ENCODE measurements at regions not wholly inside any gene's neighbourhood (a gene's known extent, or its start where the extent isn't known, plus 50 kb on each side); places are given as distances from the start of the nearest gene placed in this dataset.
"Not testable (repeated sequence)": the region's sequence is repeated elsewhere in the genome, so short reads cannot be mapped to it uniquely, and the experiment has no call there.

DNA sequence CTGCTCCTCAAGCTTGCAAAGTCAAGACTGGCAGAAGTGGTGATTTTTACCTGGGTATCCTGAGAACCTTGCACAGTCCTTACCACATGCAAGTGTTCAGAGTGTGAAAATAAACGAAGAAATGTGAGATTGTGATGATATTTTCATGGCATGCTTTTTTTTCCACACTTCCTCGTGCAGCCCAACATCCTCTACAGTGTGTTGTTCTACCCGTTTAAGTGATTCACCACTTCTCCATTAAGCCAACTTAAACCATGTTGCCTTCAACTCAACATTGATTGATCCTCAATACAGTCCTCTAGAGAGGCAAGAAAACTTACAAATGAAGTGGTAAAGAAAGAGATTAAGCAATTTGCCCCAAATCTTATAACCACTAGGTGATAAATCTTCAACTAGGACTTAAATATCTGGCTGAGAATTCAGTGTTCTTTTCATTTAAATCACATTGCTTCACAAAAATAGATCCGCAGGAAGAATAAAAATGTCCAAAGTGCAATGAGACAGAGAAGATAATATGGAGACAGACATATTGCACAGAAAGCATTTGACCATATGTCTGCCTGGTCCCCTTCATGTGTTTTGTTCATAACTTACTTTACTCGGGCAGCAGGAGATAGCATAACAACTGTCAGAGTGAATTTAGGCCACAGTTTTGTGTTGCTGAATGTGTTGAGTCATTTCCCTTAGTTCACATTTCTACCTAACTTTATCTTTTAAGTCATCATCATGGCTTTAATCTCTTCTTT is 75.8 kb upstream of the PARP8 start:
- H2AFZ ChIP-seq (ENCODE audit: low read depth, low read length); dilution Hi-C loops (cut with MboI; ENCODE audit: extremely low pct_ligation_motif_present, low sequenced_read_pairs); CTCF ChIA-PET; POLR2A ChIA-PET; H3K27ac ChIP-seq (ENCODE audit: insufficient read depth, low read depth, low read length); H3K27me3 ChIP-seq (ENCODE audit: control insufficient read depth in 2 of 2, insufficient read depth in 2 of 2, low read length in 2 of 2); FAIRE-seq; DNase-seq (ENCODE audit: low read depth, low spot score); BruUV-seq (replicated peaks); intact Hi-C loops (cut with micrococcal nuclease); H3K36me3 ChIP-seq (ENCODE audit: control insufficient read depth in 2 of 2, extremely low read depth in 1 of 2, insufficient read depth in 2 of 2, low read length in 2 of 2); H3K4me1 ChIP-seq (ENCODE audit: control insufficient read depth, extremely low read depth, insufficient read depth, low read length); H3K9me1 ChIP-seq (replicated peaks; ENCODE audit: control insufficient read depth, extremely low read depth, insufficient read depth, low read length); H3K9ac ChIP-seq (replicated peaks; ENCODE audit: extremely low read depth, insufficient read depth, low read length); H3K9me3 ChIP-seq (replicated peaks; ENCODE audit: control insufficient read depth, insufficient read depth, low read length); H4K20me1 ChIP-seq (replicated peaks; ENCODE audit: control insufficient read depth, extremely low read depth, insufficient read depth, low read length); H3K4me3 ChIP-seq (replicated peaks in 1 of 3; ENCODE audit: insufficient read depth in 1 of 3, low read depth in 1 of 3, low read length in 3 of 3); H3K79me2 ChIP-seq (ENCODE audit: control insufficient read depth, insufficient read depth, low read length); H3K4me2 ChIP-seq (ENCODE audit: insufficient read depth, low read length): not testable (repeated sequence)

- FAIRE-seq; POLR2A ChIA-PET; H3K27ac ChIP-seq (ENCODE audit: insufficient read depth, low read depth, low read length); intact Hi-C loops (cut with micrococcal nuclease); H3K9ac ChIP-seq (replicated peaks; ENCODE audit: extremely low read depth, insufficient read depth, low read length); H3K9me3 ChIP-seq (replicated peaks; ENCODE audit: control insufficient read depth, insufficient read depth, low read length); H3K36me3 ChIP-seq (ENCODE audit: control insufficient read depth in 2 of 2, extremely low read depth in 1 of 2, insufficient read depth in 2 of 2, low read length in 2 of 2); H3K9me1 ChIP-seq (replicated peaks; ENCODE audit: control insufficient read depth, extremely low read depth, insufficient read depth, low read length); H3K27me3 ChIP-seq (ENCODE audit: control insufficient read depth in 2 of 2, insufficient read depth in 2 of 2, low read length in 2 of 2); H3K4me1 ChIP-seq (ENCODE audit: control insufficient read depth, extremely low read depth, insufficient read depth, low read length); DNase-seq (ENCODE audit: low read depth, low spot score); H3K79me2 ChIP-seq (ENCODE audit: control insufficient read depth, insufficient read depth, low read length); CTCF ChIA-PET; H2AFZ ChIP-seq (ENCODE audit: low read depth, low read length); dilution Hi-C loops (cut with MboI; ENCODE audit: extremely low pct_ligation_motif_present, low sequenced_read_pairs); H3K4me2 ChIP-seq (ENCODE audit: insufficient read depth, low read length); BruUV-seq (replicated peaks); H4K20me1 ChIP-seq (replicated peaks; ENCODE audit: control insufficient read depth, extremely low read depth, insufficient read depth, low read length); H3K4me3 ChIP-seq (replicated peaks in 1 of 3; ENCODE audit: insufficient read depth in 1 of 3, low read depth in 1 of 3, low read length in 3 of 3): not testable (repeated sequence)
Measured at GRCh38 chr5:50591338-50591737, 75.1 kb upstream of the PARP8 start.

DNA sequence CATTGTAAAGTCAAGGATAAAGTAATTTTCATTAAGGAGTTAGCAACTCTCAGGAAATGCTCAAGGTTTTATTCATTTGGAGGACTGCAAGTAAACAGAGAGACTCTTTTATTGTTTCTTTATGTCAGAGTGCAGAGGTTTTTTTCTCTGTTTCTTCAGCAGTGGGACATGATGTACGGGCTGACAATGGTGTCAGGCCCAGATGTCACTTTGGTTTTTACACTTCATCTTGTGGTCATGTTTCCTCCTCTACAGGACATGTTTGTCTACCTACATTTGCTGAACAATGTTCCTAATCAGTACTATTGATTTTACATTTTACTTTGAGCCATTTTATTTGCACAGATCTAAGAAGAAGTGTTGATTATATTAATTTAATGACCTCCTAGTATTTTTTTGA is 72.8 kb upstream of the PARP8 start:
- Histone ChIP-seq H3K79me2 (ENCODE audit: control insufficient read depth, insufficient read depth, low read length) (no peaks in the 10 kb centered on the region), H4K20me1 (replicated peaks; ENCODE audit: control insufficient read depth, extremely low read depth, insufficient read depth, low read length) (no peaks in the 10 kb centered on the region), H3K9me3 (replicated peaks; ENCODE audit: control insufficient read depth, insufficient read depth, low read length) (no peaks in the 10 kb centered on the region), H3K9ac (replicated peaks; ENCODE audit: extremely low read depth, insufficient read depth, low read length) (no peak overlapping the region), H2AFZ (ENCODE audit: low read depth, low read length) (no peak overlapping the region), H3K4me1 (ENCODE audit: control insufficient read depth, extremely low read depth, insufficient read depth, low read length) (no peaks in the 10 kb centered on the region), H3K27me3 (ENCODE audit: control insufficient read depth in 2 of 2, insufficient read depth in 2 of 2, low read length in 2 of 2) (no peaks in the 10 kb centered on the region), H3K36me3 (ENCODE audit: control insufficient read depth in 2 of 2, extremely low read depth in 1 of 2, insufficient read depth in 2 of 2, low read length in 2 of 2) (no peaks in the 10 kb centered on the region), H3K27ac (ENCODE audit: insufficient read depth, low read depth, low read length) (no peak overlapping the region), H3K4me3 (replicated peaks in 1 of 3; ENCODE audit: insufficient read depth in 1 of 3, low read depth in 1 of 3, low read length in 3 of 3) (no peak overlapping the region), H3K9me1 (replicated peaks; ENCODE audit: control insufficient read depth, extremely low read depth, insufficient read depth, low read length) (no peaks in the 10 kb centered on the region), H3K4me2 (ENCODE audit: insufficient read depth, low read length) (no peak overlapping the region)
- ChIA-PET POLR2A (no interaction called here), CTCF (no interaction called here)
- FAIRE-seq (no peak), DNase-seq (ENCODE audit: low read depth, low spot score) (no peak)
- dilution Hi-C loops (cut with MboI; ENCODE audit: extremely low pct_ligation_motif_present, low sequenced_read_pairs) (no loop called here), intact Hi-C loops (cut with micrococcal nuclease) (no loop called here)
- no TSS peak for BruUV-seq (replicated peaks)
- no peak for TF ChIP-seq MYC (IDR thresholded peaks at IDR 0.05; ENCODE audit: low read depth, low read length)
- TF ChIP-seq POLR2AphosphoS5 (IDR thresholded peaks at IDR 0.05; ENCODE audit: insufficient read depth, low read depth, low read length), result no peak
- TF ChIP-seq MAX (IDR thresholded peaks at IDR 0.05; ENCODE audit: insufficient read depth, insufficient read length), result no peak
- no peak for TF ChIP-seq GATA2 (IDR thresholded peaks at IDR 0.05; ENCODE audit: insufficient read depth, insufficient read length, low read depth, low read length)
- no peak for TF ChIP-seq JUN (IDR thresholded peaks at IDR 0.05; ENCODE audit: borderline replicate concordance, insufficient read depth, insufficient read length, low read depth)
- TF ChIP-seq EZH2 (IDR thresholded peaks at IDR 0.05; ENCODE audit: borderline replicate concordance, low read depth, low read length, severe bottlenecking), result no peak
- TF ChIP-seq FOS (IDR thresholded peaks at IDR 0.05; ENCODE audit: borderline replicate concordance, insufficient read depth, low read length), result no peak
- TF ChIP-seq CTCF (IDR thresholded peaks at IDR 0.05; ENCODE audit: extremely low read depth in 1 of 2, insufficient read depth in 1 of 2, low read depth in 1 of 2, low read length in 2 of 2), result no peak
- TF ChIP-seq POLR2A (IDR thresholded peaks at IDR 0.05; ENCODE audit: low read depth, low read length), result no peak

Measured in endothelial cell of umbilical vein (primary cell).